Neuronal stem cell (in vitro differentiated cells): ENCODE measurements at regions not wholly inside any gene's neighbourhood (a gene's known extent, or its start where the extent isn't known, plus 50 kb on each side); places are given as distances from the start of the nearest gene placed in this dataset.

Experiments
- DNase-seq: peaks from one replicate; pipeline ENCODE4 v3.0.0-alpha.2; 2013; ENCODE audit warnings: low spot score
- H2AFZ ChIP-seq: one replicate; pipeline ENCODE4 v1.6.1; 2013; ENCODE audit warnings: mild to moderate bottlenecking, low read length, inconsistent platforms
- H2AK5ac ChIP-seq: 2 replicates; pipeline ENCODE4 v1.6.1; 2013; ENCODE audit warnings: low read depth, mild to moderate bottlenecking, inconsistent platforms, low read length, moderate library complexity, mixed read lengths
- H2BK120ac ChIP-seq: 2 replicates; pipeline ENCODE4 v1.6.1; 2013; ENCODE audit warnings: low read depth, mild to moderate bottlenecking, inconsistent platforms, low read length, moderate library complexity, mixed read lengths
- H2BK12ac ChIP-seq: one replicate; pipeline ENCODE4 v1.6.1; 2013; ENCODE audit warnings: low read length, inconsistent platforms
- H2BK15ac ChIP-seq: 2 replicates; pipeline ENCODE4 v1.6.1; 2013; ENCODE audit warnings: mild to moderate bottlenecking, low read length, inconsistent platforms, mixed read lengths
- H2BK5ac ChIP-seq: one replicate; pipeline ENCODE4 v1.6.1; 2013; ENCODE audit warnings: inconsistent platforms, mild to moderate bottlenecking, low read length, moderate library complexity
- H3K14ac ChIP-seq: one replicate; pipeline ENCODE4 v1.6.1; 2013; ENCODE audit warnings: low read length, inconsistent platforms
- H3K18ac ChIP-seq: 2 replicates; pipeline ENCODE4 v1.6.1; 2013; ENCODE audit warnings: low read length, inconsistent platforms
- H3K23ac ChIP-seq: 2 replicates; pipeline ENCODE4 v1.6.1; 2013; ENCODE audit warnings: low read depth, mild to moderate bottlenecking, mixed read lengths, low read length, inconsistent platforms; ENCODE audit not compliant: poor library complexity
- H3K27ac ChIP-seq: replicated peaks from 3 replicates; pipeline ENCODE4 v1.5.1; 2013; ENCODE audit warnings: low read length, inconsistent platforms
- H3K27me3 ChIP-seq, 3 experiments: 2 replicates each; pipeline ENCODE4 v1.6.1; 2013; ENCODE audit warnings: low read length in 3 of 3, mild to moderate bottlenecking in 2 of 3, inconsistent platforms in 1 of 3, low read depth in 1 of 3, mixed read lengths in 1 of 3, moderate library complexity in 1 of 3; ENCODE audit not compliant: control insufficient read depth in 3 of 3, insufficient read depth in 3 of 3
- H3K36me3 ChIP-seq, 2 donors: replicated peaks in 1 of 2; 2 replicates each; pipeline ENCODE4 v1.6.1; 2013; ENCODE audit warnings: low read length in 2 of 2; ENCODE audit not compliant: control insufficient read depth in 2 of 2, insufficient read depth in 2 of 2
- H3K4ac ChIP-seq: 2 replicates; pipeline ENCODE4 v1.6.1; 2013; ENCODE audit warnings: inconsistent platforms, mild to moderate bottlenecking, low read length, moderate library complexity
- H3K4me1 ChIP-seq, 2 donors: 1 replicate in 1 of 2; 2 replicates in 1 of 2; pipeline ENCODE4 v1.6.1; 2013; ENCODE audit warnings: low read length in 2 of 2, low read depth in 1 of 2; ENCODE audit not compliant: control insufficient read depth in 2 of 2, insufficient read depth in 1 of 2
- H3K4me2 ChIP-seq: one replicate; pipeline ENCODE4 v1.6.1; 2013; ENCODE audit warnings: mild to moderate bottlenecking, low read length, inconsistent platforms; ENCODE audit not compliant: insufficient read depth, poor library complexity, severe bottlenecking
- H3K4me3 ChIP-seq, 2 donors: 2 replicates each; pipeline ENCODE4 v1.5.1; 2013; ENCODE audit warnings: low read length in 2 of 2, mild to moderate bottlenecking in 2 of 2, inconsistent platforms in 1 of 2, moderate library complexity in 1 of 2
- H3K79me1 ChIP-seq: one replicate; pipeline ENCODE4 v1.6.1; 2013; ENCODE audit warnings: low read depth, mild to moderate bottlenecking, inconsistent platforms, low read length, moderate library complexity
- H3K9ac ChIP-seq: one replicate; pipeline ENCODE4 v1.6.1; 2013; ENCODE audit warnings: mild to moderate bottlenecking, low read depth, low read length, inconsistent platforms; ENCODE audit not compliant: poor library complexity
- H3K9me3 ChIP-seq, 2 donors: replicated peaks in 1 of 2; 2 replicates each; pipeline versions ENCODE3 to v1.6.1; 2013; ENCODE audit warnings: low read length in 2 of 2, mild to moderate bottlenecking in 2 of 2, inconsistent platforms in 1 of 2, low read depth in 1 of 2, mixed read lengths in 1 of 2, moderate library complexity in 1 of 2; ENCODE audit not compliant: control insufficient read depth in 2 of 2, insufficient read depth in 1 of 2
- H4K8ac ChIP-seq: one replicate; pipeline ENCODE4 v1.6.1; 2013; ENCODE audit warnings: low read depth, mild to moderate bottlenecking, inconsistent platforms, low read length, moderate library complexity
- H4K91ac ChIP-seq: one replicate; pipeline ENCODE4 v1.6.1; 2013; ENCODE audit warnings: low read length, low read depth, mild to moderate bottlenecking, inconsistent platforms; ENCODE audit not compliant: poor library complexity
- WGBS, 2 donors: extraction: QIAGEN DNeasy Blood & Tissue Kit; methylation state at CpG; one replicate each; pipeline ENCODE4 v1.1.7; 2013; ENCODE audit warnings: missing lambda C conversion rate in 2 of 2, mixed read lengths in 1 of 2; ENCODE audit not compliant: insufficient read length in 2 of 2, insufficient replicate concordance in 1 of 2; ENCODE audit errors: extremely low coverage in 2 of 2; 5-methylcytosine and 5-hydroxymethylcytosine counted together

- Histone ChIP-seq H3K4me1 (no peaks in the 10 kb centered on the region), H3K36me3 (no peaks in the 10 kb centered on the region), H3K27ac (no peak overlapping the region), H3K18ac (no peak overlapping the region), H2AK5ac (no peak overlapping the region), H2BK5ac (no peak overlapping the region), H3K23ac (no peak overlapping the region), H3K79me1 (no peaks in the 10 kb centered on the region), H3K14ac (no peak overlapping the region), H4K8ac (no peak overlapping the region), H4K91ac (no peak overlapping the region), H2AFZ (no peak overlapping the region), H3K4me2 (no peak overlapping the region), H3K9ac (no peak overlapping the region), H3K4me3 (no peak overlapping the region), H3K4ac (no peak overlapping the region), H3K27me3 (no peaks in the 10 kb centered on the region), H2BK12ac (no peak overlapping the region), H2BK120ac (no peak overlapping the region), H3K9me3 (no peaks in the 10 kb centered on the region), H2BK15ac (no peak overlapping the region)
- no peak for DNase-seq
- no CpG with 5 or more reads among the region's 3 CpGs for WGBS, 2 donors
Measured at GRCh38 chr12:58369576-58369975, 428.2 kb downstream of the ATP23 start.

GRCh38 chr12:58372298-58372697, 430.9 kb downstream of the ATP23 start:
- H3K9me3 ChIP-seq: no peaks in the 10 kb centered on the region
- H3K18ac ChIP-seq: no peak overlapping the region
- DNase-seq: no peak
- H3K27ac ChIP-seq: no peak overlapping the region
- no peak overlapping the region for H3K23ac ChIP-seq
- H2BK120ac ChIP-seq: no peak overlapping the region
- H3K4me2 ChIP-seq: no peak overlapping the region
- H3K4ac ChIP-seq: no peak overlapping the region
- no peak overlapping the region for H2AK5ac ChIP-seq
- no peak overlapping the region for H3K14ac ChIP-seq
- H4K91ac ChIP-seq: no peak overlapping the region
- H3K36me3 ChIP-seq: no peaks in the 10 kb centered on the region
- no peak overlapping the region for H2AFZ ChIP-seq
- WGBS, 2 donors: no CpG with 5 or more reads among the region's 3 CpGs
- no peak overlapping the region for H2BK15ac ChIP-seq
- no peaks in the 10 kb centered on the region for H3K27me3 ChIP-seq
- no peak overlapping the region for H4K8ac ChIP-seq
- no peak overlapping the region for H2BK5ac ChIP-seq
- no peak overlapping the region for H3K9ac ChIP-seq
- H3K4me3 ChIP-seq: no peak overlapping the region
- no peak overlapping the region for H2BK12ac ChIP-seq
- H3K79me1 ChIP-seq: no peaks in the 10 kb centered on the region
- H3K4me1 ChIP-seq: no peaks in the 10 kb centered on the region

- no peak overlapping the region for H2AFZ ChIP-seq
- no peak overlapping the region for H2BK120ac ChIP-seq
- no peak for DNase-seq
- no CpG with 5 or more reads among the region's 2 CpGs for WGBS, 2 donors
- no peak overlapping the region for H3K4me2 ChIP-seq
- no peaks in the 10 kb centered on the region for H3K9me3 ChIP-seq
- H4K8ac ChIP-seq: no peak overlapping the region
- H3K27me3 ChIP-seq: no peaks in the 10 kb centered on the region
- no peak overlapping the region for H3K9ac ChIP-seq
- H3K4me3 ChIP-seq: no peak overlapping the region
- H2BK5ac ChIP-seq: no peak overlapping the region
- H2BK12ac ChIP-seq: no peak overlapping the region
- H3K4ac ChIP-seq: no peak overlapping the region
- H3K4me1 ChIP-seq: no peaks in the 10 kb centered on the region
- H2BK15ac ChIP-seq: no peak overlapping the region
- no peak overlapping the region for H4K91ac ChIP-seq
- H3K18ac ChIP-seq: no peak overlapping the region
- H3K79me1 ChIP-seq: no peaks in the 10 kb centered on the region
- no peak overlapping the region for H2AK5ac ChIP-seq
- H3K23ac ChIP-seq: no peak overlapping the region
- no peak overlapping the region for H3K27ac ChIP-seq
- H3K36me3 ChIP-seq: no peaks in the 10 kb centered on the region
- no peak overlapping the region for H3K14ac ChIP-seq
Measured at GRCh38 chr12:58378028-58378427, 436.7 kb downstream of the ATP23 start.

- Histone ChIP-seq H4K91ac (no peak overlapping the region), H4K8ac (no peak overlapping the region), H2AK5ac (no peak overlapping the region), H3K27ac (no peak overlapping the region), H3K4me2 (no peak overlapping the region), H2BK120ac (no peak overlapping the region), H3K4me3 (no peak overlapping the region), H3K4ac (no peak overlapping the region), H3K18ac (no peak overlapping the region), H2AFZ (no peak overlapping the region), H2BK15ac (no peak overlapping the region), H3K23ac (no peak overlapping the region), H2BK5ac (no peak overlapping the region), H3K4me1 (peaks cover 0 to 2% of the 10 kb centered on the region in 2 donors), H3K36me3 (no peaks in the 10 kb centered on the region), H3K9ac (no peak overlapping the region), H3K14ac (no peak overlapping the region), H3K79me1 (no peaks in the 10 kb centered on the region), H3K27me3 (no peaks in the 10 kb centered on the region), H2BK12ac (no peak overlapping the region), H3K9me3 (no peaks in the 10 kb centered on the region)
- no CpG with 5 or more reads among the region's 6 CpGs for WGBS, 2 donors
- no peak for DNase-seq
Measured at GRCh38 chr12:58381546-58381945, 440.2 kb downstream of the ATP23 start.
